Neural progenitor cell (in vitro differentiated cells): ENCODE measurements at regions not wholly inside any gene's neighbourhood (a gene's known extent, or its start where the extent isn't known, plus 50 kb on each side); places are given as distances from the start of the nearest gene placed in this dataset.

Source experiments
- DNase-seq: peaks from one replicate; pipeline ENCODE4 v3.0.0-alpha.2; 2016; ENCODE audit warnings: low spot score
- H2AFZ ChIP-seq: fragments of 200-600 bp; sonication (generic); replicated peaks from 2 replicates; pipeline ENCODE4 v1.6.1; 2016; ENCODE audit warnings: antibody characterized with exemption
- H3F3A ChIP-seq: fragments of 200-600 bp; sonication (generic); 2 replicates; pipeline ENCODE4 v1.6.1; 2016; ENCODE audit warnings: antibody characterized with exemption, low read depth
- H3K27ac ChIP-seq: fragments of 200-600 bp; sonication (generic); 2 replicates; pipeline ENCODE4 v1.5.1; 2016; ENCODE audit warnings: mild to moderate bottlenecking
- H3K27me3 ChIP-seq: fragments of 200-600 bp; sonication (generic); 2 replicates; pipeline ENCODE4 v1.6.1; 2016; ENCODE audit warnings: mild to moderate bottlenecking, moderate library complexity
- H3K36me3 ChIP-seq: fragments of 200-600 bp; sonication (generic); 2 replicates; pipeline ENCODE4 v1.5.1; 2016
- H3K4me1 ChIP-seq: fragments of 200-600 bp; sonication (generic); 2 replicates; pipeline ENCODE4 v1.6.1; 2016; ENCODE audit warnings: mixed run types
- H3K4me2 ChIP-seq: fragments of 200-600 bp; sonication (generic); 2 replicates; pipeline ENCODE4 v1.6.1; 2016
- H3K4me3 ChIP-seq: fragments of 200-600 bp; sonication (generic); 2 replicates; pipeline ENCODE4 v1.5.1; 2016
- H3K79me2 ChIP-seq: fragments of 200-600 bp; sonication (generic); 2 replicates; pipeline ENCODE4 v1.6.1; 2016; ENCODE audit warnings: low read depth
- H3K9ac ChIP-seq: fragments of 200-600 bp; sonication (generic); 2 replicates; pipeline ENCODE4 v1.6.1; 2016
- H3K9me3 ChIP-seq: fragments of 200-600 bp; sonication (generic); 2 replicates; pipeline ENCODE4 v1.5.1; 2016; ENCODE audit warnings: low read depth
- H4K20me1 ChIP-seq: fragments of 200-600 bp; sonication (generic); 2 replicates; pipeline ENCODE4 v1.6.1; 2016; ENCODE audit warnings: low read depth
- H3K27ac Mint-ChIP-seq: 3 replicates; pipeline ENCODE4 v1.8.0; 2021; ENCODE audit warnings: mixed read lengths
- H3K27me3 Mint-ChIP-seq: 2 replicates; pipeline ENCODE4 v1.8.0; 2022; ENCODE audit warnings: low read depth, mild to moderate bottlenecking, inconsistent platforms, moderate library complexity, mixed read lengths; ENCODE audit not compliant: insufficient read depth
- H3K36me3 Mint-ChIP-seq: 3 replicates; pipeline ENCODE4 v1.8.0; 2021; ENCODE audit warnings: mixed read lengths
- H3K4me1 Mint-ChIP-seq: 3 replicates; pipeline ENCODE4 v1.8.0; 2021; ENCODE audit warnings: mixed read lengths
- H3K4me3 Mint-ChIP-seq: 3 replicates; pipeline ENCODE4 v1.8.0; 2021; ENCODE audit warnings: mild to moderate bottlenecking, moderate library complexity, mixed read lengths
- H3K9me3 Mint-ChIP-seq: 3 replicates; pipeline ENCODE4 v1.8.0; 2020; ENCODE audit warnings: mixed read lengths
- CTCF ChIP-seq: fragments of 200-600 bp; sonication (generic); IDR thresholded peaks from 2 replicates; pipeline ENCODE4 v1.5.1; 2017; ENCODE audit warnings: antibody characterized with exemption, mild to moderate bottlenecking
- EZH2 ChIP-seq: fragments of 200-600 bp; sonication (generic); IDR thresholded peaks from 2 replicates; pipeline ENCODE4 v1.6.1; 2017; ENCODE audit warnings: antibody characterized with exemption, mild to moderate bottlenecking, moderate library complexity
- EZH2phosphoT487 ChIP-seq: fragments of 200-600 bp; sonication (generic); IDR thresholded peaks from 2 replicates; pipeline ENCODE4 v1.6.1; 2017; ENCODE audit warnings: antibody characterized with exemption

- H3K9me3 ChIP-seq: no peaks in the 10 kb centered on the region
- Mint-ChIP-seq H3K36me3 (no peaks in the 10 kb centered on the region), H3K4me1 (no peaks in the 10 kb centered on the region), H3K27ac (no peak overlapping the region), H3K27me3 (peaks cover 4% of the 10 kb centered on the region), H3K9me3 (no peaks in the 10 kb centered on the region), H3K4me3 (no peak overlapping the region)
- no peaks in the 10 kb centered on the region for H3K4me1 ChIP-seq
- no peak for DNase-seq
- H3K27me3 ChIP-seq: no peaks in the 10 kb centered on the region
- TF ChIP-seq CTCF (no peak), EZH2phosphoT487 (no peak), EZH2 (no peak)
- no peak overlapping the region for H3K4me3 ChIP-seq
- no peak overlapping the region for H3K9ac ChIP-seq
- no peaks in the 10 kb centered on the region for H3K79me2 ChIP-seq
- H4K20me1 ChIP-seq: no peaks in the 10 kb centered on the region
- H3K27ac ChIP-seq: no peak overlapping the region
- no peaks in the 10 kb centered on the region for H3K36me3 ChIP-seq
- peaks cover 4% of the 10 kb centered on the region for H3F3A ChIP-seq
- H3K4me2 ChIP-seq: no peak overlapping the region
- H2AFZ ChIP-seq: peak overlapping the region; percentile 22
Observed at GRCh38 chr3:182708810-182709209, 84.5 kb upstream of the ATP11B start.

GRCh38 chr3:182709306-182709705, 84.0 kb upstream of the ATP11B start:
- no peaks in the 10 kb centered on the region for H3K4me1 Mint-ChIP-seq
- Histone ChIP-seq H3K36me3 (no peaks in the 10 kb centered on the region), H3K4me1 (no peaks in the 10 kb centered on the region), H3K79me2 (no peaks in the 10 kb centered on the region), H3K9me3 (no peaks in the 10 kb centered on the region), H3K4me2 (no peak overlapping the region), H3K4me3 (no peak overlapping the region), H3K27ac (no peak overlapping the region), H3K27me3 (no peaks in the 10 kb centered on the region), H3K9ac (no peak overlapping the region), H2AFZ (no peak overlapping the region), H4K20me1 (no peaks in the 10 kb centered on the region), H3F3A (peaks cover 4% of the 10 kb centered on the region)
- H3K27ac Mint-ChIP-seq: no peak overlapping the region
- peaks cover 4% of the 10 kb centered on the region for H3K27me3 Mint-ChIP-seq
- no peaks in the 10 kb centered on the region for H3K9me3 Mint-ChIP-seq
- no peak for TF ChIP-seq EZH2
- TF ChIP-seq CTCF: no peak
- no peak for TF ChIP-seq EZH2phosphoT487
- no peaks in the 10 kb centered on the region for H3K36me3 Mint-ChIP-seq
- no peak overlapping the region for H3K4me3 Mint-ChIP-seq
- DNase-seq: no peak

- no peak overlapping the region for H3K4me2 ChIP-seq
- no peak overlapping the region for H3K4me3 ChIP-seq
- DNase-seq: peak; percentile 37
- no peak overlapping the region for H3K9ac ChIP-seq
- no peaks in the 10 kb centered on the region for H3K79me2 ChIP-seq
- no peak overlapping the region for H3K27ac ChIP-seq
- no peaks in the 10 kb centered on the region for H3K9me3 ChIP-seq
- no peaks in the 10 kb centered on the region for H3K4me1 ChIP-seq
- no peaks in the 10 kb centered on the region for H3K27me3 ChIP-seq
- no peaks in the 10 kb centered on the region for H3K36me3 Mint-ChIP-seq
- H3K9me3 Mint-ChIP-seq: no peaks in the 10 kb centered on the region
- peaks cover 2% of the 10 kb centered on the region for H3K27me3 Mint-ChIP-seq
- TF ChIP-seq EZH2phosphoT487 (no peak), CTCF (peak; percentile 81)
- no peak overlapping the region for H3K27ac Mint-ChIP-seq
- H3K4me1 Mint-ChIP-seq: no peaks in the 10 kb centered on the region
- no peak overlapping the region for H3K4me3 Mint-ChIP-seq
- H4K20me1 ChIP-seq: no peaks in the 10 kb centered on the region
- no peaks in the 10 kb centered on the region for H3F3A ChIP-seq
- H3K36me3 ChIP-seq: no peaks in the 10 kb centered on the region
- no peak overlapping the region for H2AFZ ChIP-seq
Observed at GRCh38 chr3:182710557-182711157, 82.6 kb upstream of the ATP11B start.
